HL-60 (cell line): ENCODE measurements at regions not wholly inside any gene's neighbourhood (a gene's known extent, or its start where the extent isn't known, plus 50 kb on each side); places are given as distances from the start of the nearest gene placed in this dataset.

Source experiments
- CTCF ChIP-seq: IDR thresholded peaks from one replicate; pipeline ENCODE4 v1.5.1; 2011; ENCODE audit warnings: low read length, control low read depth, inconsistent platforms; ENCODE audit not compliant: insufficient read depth
- GABPA ChIP-seq: IDR thresholded peaks from 2 replicates; pipeline ENCODE4 v1.6.1; 2012; ENCODE audit warnings: low read depth
- POLR2AphosphoS5 ChIP-seq: IDR thresholded peaks from 2 replicates; pipeline ENCODE4 v1.6.1; 2012; ENCODE audit warnings: low read depth
- SPI1 ChIP-seq: IDR thresholded peaks from 2 replicates; pipeline ENCODE4 v1.6.1; 2012; ENCODE audit warnings: low read depth, mild to moderate bottlenecking, borderline replicate concordance
- TF ChIP-seq, protein P1 (sequence below): IDR thresholded peaks from 2 replicates; pipeline ENCODE4 v1.6.1; 2012; ENCODE audit warnings: low read depth; ENCODE audit not compliant: insufficient replicate concordance

GRCh38 chr2:8549942-8550341 is 131.9 kb upstream of the ID2 start:
- TF ChIP-seq CTCF (no peak), POLR2AphosphoS5 (no peak), SPI1 (no peak), GABPA (no peak)
- TF ChIP-seq, protein P1, sequence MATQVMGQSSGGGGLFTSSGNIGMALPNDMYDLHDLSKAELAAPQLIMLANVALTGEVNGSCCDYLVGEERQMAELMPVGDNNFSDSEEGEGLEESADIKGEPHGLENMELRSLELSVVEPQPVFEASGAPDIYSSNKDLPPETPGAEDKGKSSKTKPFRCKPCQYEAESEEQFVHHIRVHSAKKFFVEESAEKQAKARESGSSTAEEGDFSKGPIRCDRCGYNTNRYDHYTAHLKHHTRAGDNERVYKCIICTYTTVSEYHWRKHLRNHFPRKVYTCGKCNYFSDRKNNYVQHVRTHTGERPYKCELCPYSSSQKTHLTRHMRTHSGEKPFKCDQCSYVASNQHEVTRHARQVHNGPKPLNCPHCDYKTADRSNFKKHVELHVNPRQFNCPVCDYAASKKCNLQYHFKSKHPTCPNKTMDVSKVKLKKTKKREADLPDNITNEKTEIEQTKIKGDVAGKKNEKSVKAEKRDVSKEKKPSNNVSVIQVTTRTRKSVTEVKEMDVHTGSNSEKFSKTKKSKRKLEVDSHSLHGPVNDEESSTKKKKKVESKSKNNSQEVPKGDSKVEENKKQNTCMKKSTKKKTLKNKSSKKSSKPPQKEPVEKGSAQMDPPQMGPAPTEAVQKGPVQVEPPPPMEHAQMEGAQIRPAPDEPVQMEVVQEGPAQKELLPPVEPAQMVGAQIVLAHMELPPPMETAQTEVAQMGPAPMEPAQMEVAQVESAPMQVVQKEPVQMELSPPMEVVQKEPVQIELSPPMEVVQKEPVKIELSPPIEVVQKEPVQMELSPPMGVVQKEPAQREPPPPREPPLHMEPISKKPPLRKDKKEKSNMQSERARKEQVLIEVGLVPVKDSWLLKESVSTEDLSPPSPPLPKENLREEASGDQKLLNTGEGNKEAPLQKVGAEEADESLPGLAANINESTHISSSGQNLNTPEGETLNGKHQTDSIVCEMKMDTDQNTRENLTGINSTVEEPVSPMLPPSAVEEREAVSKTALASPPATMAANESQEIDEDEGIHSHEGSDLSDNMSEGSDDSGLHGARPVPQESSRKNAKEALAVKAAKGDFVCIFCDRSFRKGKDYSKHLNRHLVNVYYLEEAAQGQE: no peak
